Activated T-cell treated with anti-CD3 and anti-CD28 coated beads for 48 hours (primary cell): ENCODE measurements at regions not wholly inside any gene's neighbourhood (a gene's known extent, or its start where the extent isn't known, plus 50 kb on each side); places are given as distances from the start of the nearest gene placed in this dataset.
"Not testable (repeated sequence)": the region's sequence is repeated elsewhere in the genome, so short reads cannot be mapped to it uniquely, and the experiment has no call there.

Experiments used
- DNase-seq: peaks from one replicate; pipeline ENCODE4 v3.0.0-alpha.2; 2020; ENCODE audit warnings: low read depth

DNA sequence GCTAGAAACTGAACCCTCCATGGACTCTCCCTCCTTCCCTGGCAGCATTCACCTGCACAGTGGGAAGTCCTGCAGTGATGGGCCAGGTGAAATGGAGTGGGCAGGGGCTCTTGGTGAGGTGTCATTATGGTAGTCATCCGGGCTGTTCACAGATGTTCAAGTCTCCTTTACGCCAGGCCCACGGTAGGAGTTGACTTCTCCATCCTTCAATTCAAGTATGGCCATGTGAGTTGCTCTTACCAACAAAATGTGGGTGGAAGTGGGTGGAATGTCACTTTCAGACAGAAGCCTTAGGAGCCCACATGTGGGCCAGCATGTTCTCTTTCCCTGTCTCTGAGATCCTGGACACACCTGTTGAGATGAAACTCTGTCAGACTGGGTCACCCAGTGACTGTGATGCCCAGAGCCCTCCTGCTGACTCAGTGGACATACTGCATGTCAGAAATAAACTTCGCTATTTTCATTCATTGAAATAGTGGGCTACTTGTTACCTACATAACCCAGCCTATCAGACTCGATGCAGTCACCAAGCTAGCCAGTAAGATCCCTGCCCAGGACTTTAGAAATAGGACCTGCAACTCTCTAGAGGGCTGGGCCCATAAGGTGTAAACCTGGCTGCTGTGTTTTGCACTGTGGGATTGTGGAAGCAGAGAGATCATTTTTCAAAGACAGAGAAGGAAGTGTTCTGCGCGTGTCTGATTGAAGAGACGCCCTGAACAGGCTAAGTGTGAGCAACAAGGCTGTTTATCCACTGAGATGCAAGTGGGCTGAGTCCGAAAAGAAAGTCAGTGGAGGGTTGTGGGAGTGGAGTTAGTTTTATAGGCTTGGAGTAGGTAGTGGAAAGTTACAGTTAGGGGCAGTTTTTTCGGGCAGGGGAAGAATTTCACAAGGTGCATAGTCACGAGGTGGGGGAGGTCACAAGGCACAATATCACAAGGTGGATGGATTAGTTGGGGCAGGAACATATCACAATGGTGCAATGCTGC, 174.4 kb downstream of the TRIM43 start:
- DNase-seq: not testable (repeated sequence)

DNA sequence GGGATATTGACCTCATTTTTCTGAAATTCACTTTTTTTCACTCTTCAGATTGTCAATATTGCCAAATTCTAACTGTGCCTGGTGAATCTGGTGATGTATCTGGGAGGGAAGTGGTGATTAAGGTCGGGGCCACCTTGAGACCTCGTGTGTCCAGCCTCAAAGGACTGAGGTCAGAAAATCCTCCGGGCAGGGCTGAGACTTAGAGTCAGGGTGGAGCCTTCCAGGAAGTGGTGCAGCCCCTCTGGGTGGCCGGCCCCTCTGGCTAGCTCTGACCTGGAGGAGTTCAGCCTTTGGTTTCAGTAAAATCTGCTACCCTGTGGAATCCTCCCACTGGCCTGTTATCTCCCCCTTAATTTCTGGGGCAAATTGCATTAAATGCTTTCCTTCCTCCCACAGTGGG, 175.7 kb downstream of the TRIM43 start:
- DNase-seq: not testable (repeated sequence)

- not testable (repeated sequence) for DNase-seq
Observed at GRCh38 chr2:95767950-95768349, 176.1 kb downstream of the TRIM43 start.

DNA sequence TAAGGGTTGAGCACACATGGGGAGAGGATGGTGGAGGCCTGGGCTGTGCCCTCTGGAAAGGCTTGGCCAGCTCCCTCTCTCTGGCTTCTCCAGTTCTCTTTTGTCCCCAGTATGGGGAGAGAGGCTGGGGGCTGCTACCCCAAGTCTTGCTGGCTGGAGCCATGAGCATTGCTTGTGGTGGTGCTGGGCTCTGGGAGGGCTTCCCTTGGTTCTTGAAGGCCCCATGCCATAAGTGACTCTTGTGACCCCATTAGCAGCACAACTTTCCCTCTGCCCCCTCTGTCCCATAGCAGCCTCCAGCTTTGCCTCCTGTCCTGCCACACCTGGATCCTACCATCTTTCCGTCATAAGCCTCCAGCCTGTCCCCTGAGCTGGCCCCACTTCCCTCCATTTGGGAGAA, 177.5 kb downstream of the TRIM43 start:
- not testable (repeated sequence) for DNase-seq

- not testable (repeated sequence) for DNase-seq
Observed at GRCh38 chr2:95770726-95771125, 178.9 kb downstream of the TRIM43 start.

GRCh38 chr2:95774322-95775192, 182.8 kb downstream of the TRIM43 start:
- DNase-seq: not testable (repeated sequence)

DNA sequence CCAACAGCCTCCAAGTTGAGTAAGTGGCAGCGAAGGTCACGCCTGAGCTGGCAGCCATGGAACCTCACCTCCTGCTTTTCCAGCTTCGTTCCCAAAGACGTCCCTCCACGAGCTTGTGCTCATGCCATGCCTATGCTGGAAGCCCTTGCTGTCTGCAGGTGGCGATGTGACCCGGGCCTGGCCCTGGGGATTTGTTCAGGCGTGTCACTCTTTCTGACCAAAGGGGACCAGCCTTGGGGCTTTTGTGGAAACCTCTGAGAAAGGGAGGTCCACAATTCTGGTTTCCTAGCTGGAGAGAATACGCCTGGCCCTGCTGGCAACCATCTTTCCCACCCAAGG, 183.4 kb downstream of the TRIM43 start:
- not testable (repeated sequence) for DNase-seq
